WI38 (cell line): ENCODE measurements at regions not wholly inside any gene's neighbourhood (a gene's known extent, or its start where the extent isn't known, plus 50 kb on each side); places are given as distances from the start of the nearest gene placed in this dataset.

Experiments used
- H3K4me3 ChIP-seq: 2 replicates; pipeline ENCODE4 v1.5.1; 2011; ENCODE audit warnings: low read depth, mild to moderate bottlenecking, control low read depth, low read length
- TF ChIP-seq, protein P1 (sequence below): IDR thresholded peaks from 2 replicates; pipeline ENCODE4 v1.5.1; 2012; ENCODE audit warnings: low read depth, mild to moderate bottlenecking, control low read depth, low read length

GRCh38 chr2:176686328-176686727, 417.1 kb downstream of the MTX2 start:
- TF ChIP-seq, protein P1, sequence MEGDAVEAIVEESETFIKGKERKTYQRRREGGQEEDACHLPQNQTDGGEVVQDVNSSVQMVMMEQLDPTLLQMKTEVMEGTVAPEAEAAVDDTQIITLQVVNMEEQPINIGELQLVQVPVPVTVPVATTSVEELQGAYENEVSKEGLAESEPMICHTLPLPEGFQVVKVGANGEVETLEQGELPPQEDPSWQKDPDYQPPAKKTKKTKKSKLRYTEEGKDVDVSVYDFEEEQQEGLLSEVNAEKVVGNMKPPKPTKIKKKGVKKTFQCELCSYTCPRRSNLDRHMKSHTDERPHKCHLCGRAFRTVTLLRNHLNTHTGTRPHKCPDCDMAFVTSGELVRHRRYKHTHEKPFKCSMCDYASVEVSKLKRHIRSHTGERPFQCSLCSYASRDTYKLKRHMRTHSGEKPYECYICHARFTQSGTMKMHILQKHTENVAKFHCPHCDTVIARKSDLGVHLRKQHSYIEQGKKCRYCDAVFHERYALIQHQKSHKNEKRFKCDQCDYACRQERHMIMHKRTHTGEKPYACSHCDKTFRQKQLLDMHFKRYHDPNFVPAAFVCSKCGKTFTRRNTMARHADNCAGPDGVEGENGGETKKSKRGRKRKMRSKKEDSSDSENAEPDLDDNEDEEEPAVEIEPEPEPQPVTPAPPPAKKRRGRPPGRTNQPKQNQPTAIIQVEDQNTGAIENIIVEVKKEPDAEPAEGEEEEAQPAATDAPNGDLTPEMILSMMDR = no peak
- no peak overlapping the region for H3K4me3 ChIP-seq

- TF ChIP-seq, protein P1 = no peak
- H3K4me3 ChIP-seq = no peak overlapping the region
Observed at GRCh38 chr2:176687342-176687741, 418.1 kb downstream of the MTX2 start.

- TF ChIP-seq, protein P1 = no peak
- H3K4me3 ChIP-seq = no peak overlapping the region
Observed at GRCh38 chr2:176687944-176688343, 418.7 kb downstream of the MTX2 start.

DNA sequence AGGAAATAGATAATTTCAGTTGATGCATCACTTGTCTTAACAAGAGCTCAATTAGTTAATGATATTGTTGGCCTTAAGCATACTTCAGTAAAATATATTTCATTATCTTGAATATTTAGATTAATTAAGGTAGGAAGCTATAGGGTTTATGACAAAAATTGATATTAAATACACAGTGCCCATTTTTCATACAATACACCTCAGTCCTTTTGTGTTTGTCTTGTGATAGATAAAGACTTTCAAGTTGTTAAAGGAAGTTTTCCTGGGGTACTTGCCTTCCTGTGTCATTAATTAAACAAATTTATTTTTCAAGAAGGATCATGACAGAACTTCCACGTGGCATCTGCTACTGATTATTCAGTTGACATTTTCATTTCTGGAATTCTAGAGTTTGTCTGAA, 420.5 kb downstream of the MTX2 start:
- TF ChIP-seq, protein P1 = no peak
- no peak overlapping the region for H3K4me3 ChIP-seq

DNA sequence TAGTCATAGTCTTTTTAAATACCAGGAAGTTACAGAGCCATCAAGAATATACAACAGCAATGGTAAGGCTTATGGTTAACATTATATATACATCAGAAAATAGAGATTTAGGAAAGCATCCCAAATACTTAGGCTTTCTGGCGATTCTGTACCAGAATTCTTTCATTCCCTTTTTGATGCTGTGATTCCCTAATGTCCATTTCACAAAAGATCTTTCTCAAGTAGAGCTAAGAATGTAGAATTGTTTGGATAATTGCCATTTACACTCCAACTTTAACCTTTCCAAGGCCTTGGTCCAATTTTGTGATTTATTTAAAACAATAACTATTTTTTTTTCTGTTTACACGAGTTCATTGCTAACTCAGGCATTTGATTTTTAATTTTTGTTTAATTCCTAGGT, 422.2 kb downstream of the MTX2 start:
- H3K4me3 ChIP-seq = no peak overlapping the region
- TF ChIP-seq, protein P1 = no peak

DNA sequence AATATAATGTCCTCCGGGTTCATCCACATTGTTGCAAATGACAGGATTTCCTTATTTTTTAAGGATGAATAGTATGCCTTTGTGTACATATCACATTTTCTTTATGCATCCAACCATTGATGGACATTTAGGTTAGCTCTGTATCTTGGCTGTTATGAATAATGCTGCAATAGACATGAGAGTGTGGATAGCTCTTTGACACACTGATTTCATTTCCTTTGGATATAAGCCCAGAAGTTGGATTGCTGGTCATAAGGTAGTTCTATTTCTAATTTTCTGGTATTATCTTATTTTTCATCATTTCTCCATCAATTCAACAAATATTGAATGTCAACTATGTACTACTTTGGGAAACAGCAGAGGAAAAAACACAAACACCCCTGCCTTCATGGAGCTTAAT, 423.3 kb downstream of the MTX2 start:
- TF ChIP-seq, protein P1 = no peak
- no peak overlapping the region for H3K4me3 ChIP-seq

- TF ChIP-seq, protein P1 = no peak
Observed at GRCh38 chr2:176699098-176699497, 429.9 kb downstream of the MTX2 start.

More at GRCh38 chr2:176699098-176699497, 429.9 kb downstream of the MTX2 start:
- no peak overlapping the region for H3K4me3 ChIP-seq
